GM21723 (cell line): ENCODE measurements at regions not wholly inside any gene's neighbourhood (a gene's known extent, or its start where the extent isn't known, plus 50 kb on each side); places are given as distances from the start of the nearest gene placed in this dataset.
A peak's percentile ranks its signal among the peaks of the same experiment; 100 is the strongest.
"Not testable (repeated sequence)": the region's sequence is repeated elsewhere in the genome, so short reads cannot be mapped to it uniquely, and the experiment has no call there.

Source experiments
- ATAC-seq: cut with Tn5 transposase; IDR thresholded peaks from one replicate; pipeline ENCODE4 v1.9.1; 2021; ENCODE audit warnings: mild to moderate bottlenecking, moderate library complexity; ENCODE audit not compliant: unreplicated experiment

DNA sequence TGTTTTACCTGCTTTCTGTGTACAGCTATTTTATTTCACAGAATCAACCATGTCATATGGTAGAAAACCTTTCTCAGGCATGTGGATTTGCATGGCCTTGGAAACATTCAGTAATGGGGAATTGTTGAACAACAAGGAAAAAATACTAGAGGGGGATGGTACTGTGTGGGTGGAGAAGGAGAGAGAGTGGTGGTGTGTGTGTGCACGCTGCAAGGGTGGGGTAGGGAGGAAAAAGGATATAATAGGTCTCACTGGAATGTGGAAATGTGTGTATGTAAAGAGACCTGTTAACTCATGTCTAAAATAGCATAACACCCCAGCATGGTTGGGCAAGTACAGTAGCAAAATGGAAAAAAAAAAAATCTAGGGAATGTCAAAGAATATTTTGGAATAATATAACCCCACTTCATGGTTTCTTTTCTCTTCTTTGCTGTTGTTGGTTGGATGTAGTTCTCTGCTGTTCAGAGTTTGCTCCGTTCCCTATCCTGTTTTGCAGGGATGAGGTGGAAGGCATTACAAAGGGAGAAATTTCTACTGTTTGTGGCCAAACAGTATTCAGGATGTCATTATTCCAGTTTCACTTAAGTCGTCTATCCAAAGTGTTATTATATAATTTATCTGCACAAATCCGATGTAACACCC lies 93.9 kb upstream of the CITED2 start:
- ATAC-seq, result no peak

- ATAC-seq, result no peak
Measured at GRCh38 chr6:139457476-139457875, 83.0 kb upstream of the CITED2 start.

GRCh38 chr6:139452148-139452876 lies 77.9 kb upstream of the CITED2 start:
- ATAC-seq, result no peak

DNA sequence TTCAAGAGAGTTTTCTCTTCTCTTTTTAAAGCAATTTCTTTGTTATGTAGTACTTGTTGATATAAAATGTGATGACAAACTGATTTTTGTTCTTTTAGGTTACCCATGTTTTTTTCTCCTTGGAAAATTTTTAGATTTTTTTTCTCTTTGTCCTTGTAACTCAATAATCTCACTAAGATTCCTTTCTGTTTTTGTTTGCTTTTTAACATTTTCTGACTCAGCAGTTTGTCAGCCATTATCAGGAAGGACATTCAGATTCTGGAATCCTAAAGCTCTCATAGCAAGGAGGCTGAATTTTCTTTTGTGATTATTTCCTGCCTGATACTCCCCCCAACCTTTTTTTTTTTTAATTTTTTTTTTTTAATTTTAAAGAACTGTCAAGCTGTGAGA lies 75.2 kb upstream of the CITED2 start:
- no peak for ATAC-seq

DNA sequence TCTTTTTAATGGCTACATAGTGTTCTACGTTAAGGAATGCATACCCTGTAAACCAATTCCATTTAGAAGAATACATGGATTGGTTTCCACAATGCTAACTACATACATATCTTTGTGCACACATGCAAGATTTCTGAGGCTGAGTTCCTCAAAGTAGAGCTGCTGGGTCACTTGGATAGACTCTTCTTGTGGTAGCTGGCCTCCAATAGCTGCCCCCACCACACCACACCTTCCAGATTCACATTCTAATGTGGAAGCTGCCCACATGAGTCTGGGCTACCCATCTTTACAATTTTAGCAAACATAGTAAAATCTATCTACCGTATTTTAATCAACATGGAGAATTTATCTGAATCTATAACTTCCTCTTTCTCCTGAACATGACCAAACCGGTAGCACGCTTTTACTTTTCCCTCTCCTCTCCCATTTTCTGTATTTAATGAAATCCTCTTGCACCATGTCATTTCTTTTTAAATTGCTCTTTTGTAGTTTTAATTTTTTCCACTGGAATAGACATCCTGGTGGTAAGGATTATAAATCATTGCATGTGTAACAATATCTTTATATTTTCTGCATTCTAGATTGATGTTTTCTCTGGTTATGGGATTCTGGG lies 74.7 kb upstream of the CITED2 start:
- ATAC-seq, result no peak

DNA sequence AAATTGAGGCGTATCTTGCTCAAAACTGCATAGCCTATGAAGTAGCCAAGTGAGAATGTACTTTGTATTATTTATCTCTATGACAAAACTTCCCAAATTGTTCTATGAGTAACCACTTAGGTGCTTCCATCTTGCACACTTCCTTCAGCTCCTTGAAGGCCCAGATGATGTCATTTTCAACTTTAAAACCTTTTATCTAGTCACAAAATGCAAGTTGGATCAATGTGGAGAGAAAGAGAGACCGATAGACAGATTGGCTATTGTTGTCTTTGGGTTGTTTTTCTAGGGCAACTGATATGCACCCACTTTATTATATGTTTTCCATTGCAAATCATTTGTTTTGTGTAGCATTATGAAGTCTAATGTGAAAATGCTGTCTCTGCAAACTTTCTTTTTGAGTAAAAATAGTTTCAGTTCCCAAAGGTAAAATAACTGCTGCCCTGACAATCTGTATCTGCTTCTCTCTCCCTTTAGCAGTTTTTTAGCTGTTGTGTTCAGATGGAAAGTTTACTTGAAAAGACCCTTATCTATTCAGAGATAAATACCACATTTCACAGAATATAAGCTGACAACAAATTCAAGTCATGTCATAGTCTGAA lies 73.7 kb upstream of the CITED2 start:
- ATAC-seq, result peak; percentile 91

- ATAC-seq, result no peak
Measured at GRCh38 chr6:139447656-139447975, 73.2 kb upstream of the CITED2 start.

DNA sequence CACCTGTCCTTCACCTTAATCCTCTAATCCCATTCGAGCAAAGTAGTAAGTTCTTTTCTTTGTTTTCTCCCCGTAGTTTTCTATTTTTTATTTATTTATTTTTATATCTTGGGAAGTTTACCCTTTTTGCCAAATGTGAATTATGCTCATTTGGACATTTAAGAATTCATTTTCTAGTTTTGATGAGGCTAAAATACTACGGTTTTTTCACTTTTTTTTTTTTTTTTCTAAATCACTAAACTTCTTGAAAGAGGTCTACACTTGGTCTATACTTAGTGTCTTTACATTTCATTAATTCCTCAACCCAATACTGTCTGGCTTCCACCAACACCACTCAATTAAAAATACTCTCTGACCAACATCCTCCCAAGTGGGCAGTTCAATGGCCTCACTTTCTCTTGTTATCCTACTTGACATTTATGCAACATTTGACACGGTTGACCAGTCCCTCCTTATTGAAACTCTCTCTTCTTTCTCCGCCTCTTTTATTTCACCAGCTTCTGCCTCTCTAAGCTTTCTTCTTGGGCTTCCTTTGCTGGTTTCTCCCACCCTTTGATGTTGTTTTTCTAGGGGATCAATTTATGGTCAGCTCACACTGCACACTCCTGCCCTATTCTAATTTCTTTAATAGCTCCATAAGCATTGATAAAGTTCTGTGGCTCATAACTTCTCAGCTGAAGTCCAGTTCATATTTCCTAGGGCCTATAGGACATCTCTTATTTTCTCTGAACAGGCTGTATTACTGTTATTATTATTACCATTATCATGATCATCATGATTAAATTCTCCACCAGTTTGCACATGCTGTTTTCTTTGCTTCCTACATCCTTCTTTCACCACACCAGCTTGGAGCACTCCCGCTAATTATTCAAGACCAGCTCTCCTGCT lies 72.6 kb upstream of the CITED2 start:
- ATAC-seq, result no peak

DNA sequence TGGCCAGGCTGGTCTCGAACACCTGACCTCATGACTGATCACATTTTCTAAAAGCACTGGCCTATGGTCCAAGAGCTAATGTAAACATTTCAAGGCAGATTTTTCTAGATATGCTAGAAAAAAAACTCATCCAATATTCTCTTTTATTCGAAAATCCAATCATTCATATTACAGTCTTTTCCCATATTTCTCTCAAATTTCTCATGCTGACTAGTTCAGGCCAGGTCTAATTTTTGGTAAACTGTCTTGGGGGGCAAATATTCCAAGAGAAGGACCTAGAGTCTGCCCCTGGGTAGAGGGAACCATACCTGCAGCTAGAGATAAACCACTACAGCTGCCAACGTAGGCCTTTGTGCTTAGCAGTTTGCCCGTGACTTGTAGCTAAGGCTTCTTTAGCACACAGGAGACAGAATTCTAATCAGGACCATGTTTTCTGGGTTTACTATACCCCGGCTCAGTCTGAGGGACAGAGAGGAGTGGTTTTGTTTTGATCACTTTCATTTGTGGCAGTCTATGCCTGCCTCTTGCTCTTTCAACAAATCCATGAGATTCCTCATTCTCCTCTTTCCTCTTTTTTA lies 71.8 kb upstream of the CITED2 start:
- no peak for ATAC-seq

DNA sequence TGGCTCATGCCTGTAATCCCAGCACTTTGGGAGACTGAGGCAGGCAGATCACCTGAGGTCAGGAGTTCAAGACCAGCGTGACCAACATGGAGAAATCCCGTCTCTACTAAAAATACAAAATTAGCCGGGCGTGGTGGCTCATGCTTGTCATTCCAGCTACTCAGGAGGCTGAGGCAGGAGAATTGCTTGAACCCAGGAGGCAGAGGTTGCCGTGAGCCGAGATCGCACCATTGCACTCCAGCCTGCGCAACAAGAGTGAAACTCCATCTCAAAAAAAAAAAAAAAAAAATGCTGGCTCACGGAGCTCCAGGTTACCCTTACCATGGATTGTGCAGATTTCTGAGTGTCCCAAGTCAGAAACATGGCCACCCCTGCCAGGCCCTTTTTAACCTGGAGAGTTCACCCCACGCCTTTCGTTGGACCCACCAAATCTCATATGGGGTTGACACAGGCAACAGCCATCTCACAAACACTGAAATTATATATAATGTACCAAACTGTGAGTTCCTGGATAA lies 69.9 kb upstream of the CITED2 start:
- ATAC-seq, result not testable (repeated sequence)

DNA sequence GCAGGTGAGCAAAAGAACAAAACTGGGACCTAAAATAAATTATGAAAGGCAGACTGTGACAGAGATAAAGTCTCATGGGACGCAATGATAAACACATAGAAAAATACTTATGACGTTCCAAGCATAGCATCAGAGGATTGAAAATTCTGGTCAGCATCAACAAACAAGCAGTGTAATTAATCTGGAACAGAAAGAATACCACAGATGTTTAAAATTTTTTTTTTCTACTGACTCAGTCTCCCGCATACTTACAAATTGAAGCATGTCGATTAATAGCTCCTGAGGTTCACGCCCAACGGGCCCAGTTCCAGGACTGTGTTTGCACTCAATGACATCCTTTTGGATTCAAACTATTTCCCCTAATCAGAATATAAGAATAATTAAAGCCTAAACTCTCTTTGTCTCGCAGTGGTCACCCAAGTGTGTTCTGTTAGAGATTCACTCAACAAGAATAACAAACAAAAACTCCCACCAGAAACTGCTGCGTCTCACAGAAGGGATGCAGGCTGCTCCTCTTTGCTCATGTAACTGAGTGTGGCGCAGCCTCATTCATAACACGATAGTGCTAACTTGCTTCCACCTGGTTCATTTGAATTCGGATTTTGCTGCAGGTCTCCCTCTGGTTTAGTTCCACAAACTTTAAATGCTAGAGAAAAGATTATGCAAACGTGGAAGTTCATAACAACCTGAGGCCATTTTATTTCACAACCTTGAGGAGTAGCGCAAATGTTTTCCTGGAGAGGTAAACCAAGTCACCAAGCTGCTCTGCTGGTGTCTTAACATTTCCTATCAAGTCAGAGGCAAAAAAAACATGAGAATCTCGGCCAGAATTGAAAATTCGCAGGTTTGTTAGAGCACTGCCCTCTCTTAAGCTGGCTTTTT lies 69.0 kb upstream of the CITED2 start:
- no peak for ATAC-seq

DNA sequence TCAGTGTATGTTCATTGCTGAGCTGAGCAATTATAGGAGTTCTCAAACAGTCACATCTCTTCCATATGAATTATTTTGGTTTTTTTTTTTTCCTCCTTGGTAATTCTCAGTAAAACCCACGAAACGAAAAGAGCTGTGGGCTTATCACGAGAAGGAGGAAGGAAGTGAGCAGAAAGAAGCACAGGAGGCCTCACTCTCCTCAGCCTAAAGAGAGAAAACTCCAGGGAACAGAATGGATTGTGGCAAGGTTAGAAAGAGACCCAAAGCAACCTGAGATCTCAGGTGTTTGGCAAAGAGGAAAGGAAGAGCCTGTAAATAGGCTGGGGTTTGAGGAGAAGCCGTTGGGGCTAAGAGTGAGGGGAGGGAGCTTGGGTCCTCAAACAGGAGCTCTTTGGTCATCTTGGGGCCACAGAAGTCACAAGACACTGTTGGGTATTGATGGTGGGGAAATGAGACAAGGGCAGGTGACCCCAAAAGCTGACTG lies 67.8 kb upstream of the CITED2 start:
- ATAC-seq, result no peak

- ATAC-seq, result no peak
Measured at GRCh38 chr6:139439349-139439748, 64.9 kb upstream of the CITED2 start.

DNA sequence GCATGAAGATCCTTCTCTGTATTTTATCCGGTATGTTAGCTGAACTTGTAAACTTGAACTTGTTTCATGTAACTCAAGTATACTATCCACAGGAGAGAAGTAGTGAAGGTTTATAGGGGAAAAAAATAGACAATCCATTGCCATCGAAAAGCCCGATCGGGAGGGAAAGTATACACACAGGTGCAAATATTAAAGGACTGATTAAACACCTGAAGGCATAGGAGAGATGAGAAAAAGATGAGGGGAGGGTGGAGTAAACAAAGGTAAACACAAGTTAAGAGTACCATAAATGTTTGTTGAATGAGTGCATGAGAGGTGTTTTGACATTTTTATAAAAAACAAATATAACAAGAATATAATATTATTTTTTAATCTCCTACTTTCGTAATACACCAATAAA lies 64.3 kb upstream of the CITED2 start:
- no peak for ATAC-seq

DNA sequence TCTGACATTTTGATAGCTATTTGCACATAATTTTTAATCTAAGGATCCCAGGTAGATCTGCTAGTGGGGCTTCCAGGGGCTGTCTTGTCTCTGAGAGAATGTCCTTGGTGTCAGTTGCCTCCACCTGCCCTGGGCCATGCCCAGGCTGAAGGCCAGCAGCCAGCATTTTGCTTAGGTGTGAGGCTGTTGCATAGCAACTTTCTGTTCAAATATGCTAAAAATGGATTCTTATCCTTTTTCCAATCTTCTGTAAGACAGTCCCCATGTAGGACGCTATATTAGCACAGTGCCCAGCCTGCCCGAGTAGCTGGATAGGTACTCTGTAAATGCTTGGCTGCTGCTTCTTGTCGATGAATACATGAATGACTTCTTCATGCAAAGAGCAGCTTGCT lies 62.5 kb upstream of the CITED2 start:
- ATAC-seq, result no peak

DNA sequence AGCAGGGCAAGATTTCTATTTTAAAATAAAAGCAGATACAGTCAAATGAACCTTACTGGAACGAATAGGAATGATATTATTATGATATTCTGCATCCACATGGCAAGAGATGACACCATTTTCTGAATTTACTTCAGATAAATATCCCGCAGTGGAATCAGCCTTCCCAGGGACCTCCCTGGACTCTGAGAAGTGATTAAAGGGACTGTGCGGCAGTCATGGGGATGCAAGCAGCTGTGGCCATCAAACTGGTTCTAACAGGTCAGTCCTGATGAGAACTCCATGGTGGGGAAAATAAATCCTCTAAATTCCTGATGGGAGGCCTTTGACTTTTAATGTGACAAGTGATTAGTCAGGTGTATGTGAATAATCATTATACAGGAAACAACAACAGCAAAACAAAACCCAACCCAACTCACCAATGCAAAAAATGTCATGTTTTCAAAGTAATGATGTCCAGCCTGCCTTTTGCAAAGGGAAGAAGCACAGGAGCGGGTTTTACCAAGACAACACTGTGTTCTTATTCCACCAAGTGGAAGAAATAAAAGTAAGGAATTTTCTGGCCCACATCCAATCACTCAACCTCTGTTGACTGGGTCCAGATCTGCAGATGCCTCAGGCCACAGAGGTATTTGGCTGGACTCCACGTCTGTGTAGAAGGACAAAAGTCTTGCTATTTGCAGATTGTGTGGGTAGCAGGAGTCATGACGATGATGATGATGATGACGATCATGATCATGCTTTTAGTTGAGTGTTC lies 61.9 kb upstream of the CITED2 start:
- no peak for ATAC-seq

DNA sequence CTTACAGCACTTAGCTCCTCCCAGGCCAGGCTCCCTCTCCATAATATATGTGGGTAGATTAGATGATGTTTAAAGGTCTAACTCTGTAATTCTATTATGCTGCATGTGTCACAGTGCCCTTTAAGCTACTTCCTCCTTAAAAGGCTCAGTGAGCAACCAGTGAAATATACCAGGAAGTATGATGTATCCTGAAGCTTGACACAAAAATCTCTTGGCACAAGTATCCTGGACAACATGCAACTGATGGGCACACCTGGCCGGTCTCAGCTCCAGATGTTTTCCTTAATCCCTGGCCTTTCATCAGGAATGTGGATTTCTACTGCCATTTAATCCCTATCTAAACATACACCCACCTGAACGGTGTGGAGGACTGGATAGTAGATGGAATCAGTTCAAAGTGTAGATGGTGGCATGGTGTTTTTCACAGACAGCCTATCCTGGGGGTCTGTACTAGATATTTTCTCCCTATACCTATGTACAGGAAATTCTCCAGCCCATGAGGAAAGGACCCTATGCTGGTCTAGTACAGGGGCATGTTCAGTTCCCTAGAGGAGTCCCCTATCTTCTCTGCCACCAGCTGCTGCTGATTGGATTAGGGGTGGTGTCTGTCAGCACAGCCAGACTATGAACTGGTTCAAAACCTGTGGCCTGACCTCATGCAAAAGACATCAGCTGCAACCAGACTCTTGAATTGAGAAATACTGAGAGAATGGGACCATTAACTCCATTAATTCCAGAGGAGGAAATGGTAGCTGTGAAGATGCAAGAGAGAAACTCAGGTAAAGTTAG lies 59.4 kb upstream of the CITED2 start:
- no peak for ATAC-seq

GRCh38 chr6:139431602-139431956 lies 57.1 kb upstream of the CITED2 start:
- no peak for ATAC-seq
